DND-41 (cell line): ENCODE measurements at regions not wholly inside any gene's neighbourhood (a gene's known extent, or its start where the extent isn't known, plus 50 kb on each side); places are given as distances from the start of the nearest gene placed in this dataset.

Source experiments
- ATAC-seq: fragments of 200-7000 bp; cut with Tn5 transposase; 3 replicates; pipeline ENCODE4 v1.9.1; 2021; ENCODE audit warnings: low read depth; ENCODE audit not compliant: insufficient read depth
- DNase-seq: peaks from one replicate; pipeline ENCODE4 v3.0.0-alpha.2; 2020
- H2AFZ ChIP-seq: 2 replicates; pipeline ENCODE4 v1.6.0; 2012; ENCODE audit warnings: low read depth, low read length
- H3K27ac ChIP-seq: 2 replicates; pipeline ENCODE4 v1.5.1; 2012; ENCODE audit warnings: low read length, inconsistent platforms
- H3K27me3 ChIP-seq: fragments of 200-600 bp; sonication (generic); 2 replicates; pipeline ENCODE4 v1.6.0; 2012; ENCODE audit warnings: low read length, mild to moderate bottlenecking, inconsistent platforms; ENCODE audit not compliant: insufficient read depth, poor library complexity
- H3K36me3 ChIP-seq: 2 replicates; pipeline ENCODE4 v1.5.1; 2012; ENCODE audit warnings: low read length, inconsistent platforms; ENCODE audit not compliant: insufficient read depth
- H3K4me1 ChIP-seq: 2 replicates; pipeline ENCODE4 v1.5.1; 2012; ENCODE audit warnings: mild to moderate bottlenecking, low read length; ENCODE audit not compliant: insufficient read depth
- H3K4me2 ChIP-seq: 2 replicates; pipeline ENCODE4 v1.6.0; 2012; ENCODE audit warnings: mild to moderate bottlenecking, moderate library complexity, low read length, inconsistent platforms; ENCODE audit not compliant: insufficient read depth
- H3K4me3 ChIP-seq, 2 experiments: fragments of 200-600 bp in 1 of 2; shearing (Covaris generic) in 1 of 2; 2 replicates each; pipeline ENCODE4 v1.5.1; 2012 to 2016; ENCODE audit warnings: inconsistent platforms in 2 of 2, low read length in 2 of 2, mild to moderate bottlenecking in 2 of 2, low read depth in 1 of 2, moderate library complexity in 1 of 2
- H3K79me2 ChIP-seq: 2 replicates; pipeline ENCODE4 v1.6.0; 2012; ENCODE audit warnings: low read length, inconsistent platforms; ENCODE audit not compliant: insufficient read depth
- H3K9ac ChIP-seq: 2 replicates; pipeline ENCODE4 v1.6.0; 2012; ENCODE audit warnings: low read depth, mild to moderate bottlenecking, inconsistent platforms, low read length, moderate library complexity
- H3K9me3 ChIP-seq: 2 replicates; pipeline ENCODE4 v1.5.1; 2012; ENCODE audit warnings: low read length, moderate library complexity, mild to moderate bottlenecking, inconsistent platforms; ENCODE audit not compliant: insufficient read depth, severe bottlenecking
- H4K20me1 ChIP-seq: 2 replicates; pipeline ENCODE4 v1.6.0; 2012; ENCODE audit warnings: low read length; ENCODE audit not compliant: insufficient read depth
- EZH2 ChIP-seq: IDR thresholded peaks from 3 replicates; pipeline ENCODE4 v1.6.1; 2012; ENCODE audit warnings: borderline replicate concordance, low read depth, mild to moderate bottlenecking, moderate library complexity, low read length, inconsistent platforms; ENCODE audit not compliant: severe bottlenecking
- TF ChIP-seq, protein P1 (sequence below): IDR thresholded peaks from 2 replicates; pipeline ENCODE4 v1.5.1; 2012; ENCODE audit warnings: borderline replicate concordance, low read length, moderate library complexity, mild to moderate bottlenecking; ENCODE audit not compliant: poor library complexity, severe bottlenecking; ENCODE audit errors: extremely low read depth

DNA sequence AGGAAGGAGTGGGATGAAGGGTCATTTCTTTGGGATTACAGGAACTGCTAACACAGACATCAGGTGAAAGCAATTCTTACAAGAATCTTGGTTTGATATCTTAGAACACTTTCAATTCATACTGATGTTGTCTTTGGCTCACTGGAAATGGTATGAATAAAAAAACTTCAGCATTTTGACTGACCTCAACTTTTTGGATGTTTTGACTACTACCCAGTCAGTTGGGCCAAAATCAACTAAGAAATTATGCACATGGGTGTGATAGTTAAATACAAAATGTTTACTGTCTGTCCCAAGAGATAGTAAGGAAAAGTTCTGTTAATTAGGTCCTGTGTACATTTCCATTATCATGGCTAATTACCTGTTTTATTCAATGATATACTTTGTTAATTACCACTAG, 165.5 kb upstream of the LRIG1 start:
- Histone ChIP-seq H3K4me1 (no peaks in the 10 kb centered on the region), H3K79me2 (no peaks in the 10 kb centered on the region), H3K4me3 (no peak overlapping the region), H3K36me3 (no peaks in the 10 kb centered on the region), H3K27me3 (no peaks in the 10 kb centered on the region), H3K9me3 (no peaks in the 10 kb centered on the region), H3K4me2 (no peak overlapping the region), H2AFZ (no peak overlapping the region), H3K9ac (no peak overlapping the region), H3K27ac (no peak overlapping the region), H4K20me1 (no peaks in the 10 kb centered on the region)
- TF ChIP-seq, protein P1, sequence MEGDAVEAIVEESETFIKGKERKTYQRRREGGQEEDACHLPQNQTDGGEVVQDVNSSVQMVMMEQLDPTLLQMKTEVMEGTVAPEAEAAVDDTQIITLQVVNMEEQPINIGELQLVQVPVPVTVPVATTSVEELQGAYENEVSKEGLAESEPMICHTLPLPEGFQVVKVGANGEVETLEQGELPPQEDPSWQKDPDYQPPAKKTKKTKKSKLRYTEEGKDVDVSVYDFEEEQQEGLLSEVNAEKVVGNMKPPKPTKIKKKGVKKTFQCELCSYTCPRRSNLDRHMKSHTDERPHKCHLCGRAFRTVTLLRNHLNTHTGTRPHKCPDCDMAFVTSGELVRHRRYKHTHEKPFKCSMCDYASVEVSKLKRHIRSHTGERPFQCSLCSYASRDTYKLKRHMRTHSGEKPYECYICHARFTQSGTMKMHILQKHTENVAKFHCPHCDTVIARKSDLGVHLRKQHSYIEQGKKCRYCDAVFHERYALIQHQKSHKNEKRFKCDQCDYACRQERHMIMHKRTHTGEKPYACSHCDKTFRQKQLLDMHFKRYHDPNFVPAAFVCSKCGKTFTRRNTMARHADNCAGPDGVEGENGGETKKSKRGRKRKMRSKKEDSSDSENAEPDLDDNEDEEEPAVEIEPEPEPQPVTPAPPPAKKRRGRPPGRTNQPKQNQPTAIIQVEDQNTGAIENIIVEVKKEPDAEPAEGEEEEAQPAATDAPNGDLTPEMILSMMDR = no peak
- TF ChIP-seq EZH2 = no peak
- ATAC-seq (no peak), DNase-seq (no peak)

DNA sequence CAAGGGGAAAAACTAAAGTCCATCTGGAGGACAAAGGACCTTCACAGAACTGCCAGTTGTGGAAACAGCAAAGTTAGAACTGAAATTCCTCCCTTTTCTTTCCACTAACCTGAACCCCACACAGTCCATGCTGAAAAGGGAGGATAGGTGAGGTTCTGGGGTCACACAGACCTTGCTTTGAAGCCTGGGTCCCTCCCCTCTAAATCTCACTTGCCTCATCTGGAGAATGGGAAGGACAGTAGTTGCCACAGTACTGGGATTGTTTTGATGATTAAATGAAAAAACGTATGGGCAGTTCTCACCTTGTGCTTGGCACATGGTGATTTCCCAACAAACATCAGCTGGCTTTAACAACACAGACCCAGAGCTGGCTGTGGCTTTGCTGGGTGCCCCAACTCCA, 166.4 kb upstream of the LRIG1 start:
- H3K4me2 ChIP-seq = no peak overlapping the region
- no peak overlapping the region for H3K27ac ChIP-seq
- no peak overlapping the region for H3K9ac ChIP-seq
- no peaks in the 10 kb centered on the region for H3K4me1 ChIP-seq
- H3K4me3 ChIP-seq = no peak overlapping the region
- no peaks in the 10 kb centered on the region for H3K36me3 ChIP-seq
- H3K27me3 ChIP-seq = no peaks in the 10 kb centered on the region
- no peak overlapping the region for H2AFZ ChIP-seq
- no peaks in the 10 kb centered on the region for H4K20me1 ChIP-seq
- no peaks in the 10 kb centered on the region for H3K9me3 ChIP-seq
- H3K79me2 ChIP-seq = no peaks in the 10 kb centered on the region
- no peak for ATAC-seq
- DNase-seq = no peak
- no peak for TF ChIP-seq EZH2
- TF ChIP-seq, protein P1 = no peak

DNA sequence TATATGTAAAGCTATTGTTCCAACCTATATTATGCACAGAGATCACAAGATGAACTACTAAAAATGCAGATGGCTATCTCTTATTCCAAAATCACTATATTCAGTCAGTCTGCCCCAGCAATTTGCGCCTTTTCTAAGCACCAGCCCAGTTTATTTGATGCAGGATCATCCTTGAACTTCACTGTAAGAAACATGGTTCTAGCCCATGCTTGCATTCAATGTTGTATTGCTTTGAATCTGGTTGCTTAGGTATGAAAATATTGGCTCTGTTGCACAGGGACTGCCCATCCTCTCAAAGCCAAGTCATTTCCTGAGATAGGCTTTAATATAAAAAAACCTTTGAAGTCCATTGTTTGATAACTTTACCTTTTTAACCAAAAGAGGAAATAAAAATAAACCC, 170.5 kb upstream of the LRIG1 start:
- Histone ChIP-seq H3K4me1 (no peaks in the 10 kb centered on the region), H3K27ac (no peak overlapping the region), H4K20me1 (no peaks in the 10 kb centered on the region), H3K9me3 (no peaks in the 10 kb centered on the region), H3K27me3 (no peaks in the 10 kb centered on the region), H3K4me3 (no peak overlapping the region), H3K79me2 (no peaks in the 10 kb centered on the region), H3K9ac (no peak overlapping the region), H3K36me3 (no peaks in the 10 kb centered on the region), H3K4me2 (no peak overlapping the region), H2AFZ (no peak overlapping the region)
- no peak for TF ChIP-seq EZH2
- TF ChIP-seq, protein P1 = no peak
- DNase-seq (no peak), ATAC-seq (no peak)

DNA sequence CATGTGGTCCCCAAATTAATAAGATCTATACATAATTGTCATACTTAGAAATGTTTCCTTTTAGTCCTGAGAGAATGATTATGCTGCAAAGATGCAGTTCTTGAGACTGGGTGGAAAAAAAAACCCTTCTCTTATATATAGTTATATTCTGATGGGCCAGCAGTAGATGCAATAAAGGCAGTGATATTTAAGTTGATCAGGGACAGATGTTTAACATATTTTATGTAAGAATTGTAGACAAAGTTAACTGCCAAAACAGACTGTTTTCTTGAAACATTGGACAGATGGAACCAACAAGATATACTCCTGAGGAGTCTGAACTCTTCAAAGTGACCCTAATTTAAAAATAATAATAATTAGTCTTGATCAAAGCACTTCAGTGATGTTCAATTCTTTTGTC, 172.0 kb upstream of the LRIG1 start:
- Histone ChIP-seq H3K27ac (no peak overlapping the region), H3K27me3 (no peaks in the 10 kb centered on the region), H3K4me2 (no peak overlapping the region), H3K4me1 (no peaks in the 10 kb centered on the region), H4K20me1 (no peaks in the 10 kb centered on the region), H3K79me2 (no peaks in the 10 kb centered on the region), H3K36me3 (no peaks in the 10 kb centered on the region), H3K9ac (no peak overlapping the region), H3K9me3 (no peaks in the 10 kb centered on the region), H2AFZ (no peak overlapping the region), H3K4me3 (no peak overlapping the region)
- TF ChIP-seq, protein P1 = no peak
- TF ChIP-seq EZH2 = no peak
- DNase-seq (no peak), ATAC-seq (no peak)
